Mucosa of descending colon (tissue), 3 donors: ENCODE measurements at regions not wholly inside any gene's neighbourhood (a gene's known extent, or its start where the extent isn't known, plus 50 kb on each side); places are given as distances from the start of the nearest gene placed in this dataset.
A peak's percentile ranks its signal among the peaks of the same experiment; 100 is the strongest.

Source experiments
- ATAC-seq: fragments of 200-7000 bp; cut with Tn5 transposase; one replicate; pipeline ENCODE4 v1.9.1; 2020; ENCODE audit warnings: mild to moderate bottlenecking, moderate library complexity
- DNase-seq, 3 donors: peaks; one replicate each; pipeline ENCODE4 v3.0.0-alpha.2; 2020
- H3K36me3 ChIP-seq: fragments of 200-600 bp; one replicate; pipeline ENCODE4 v1.8.0; 2021; ENCODE audit warnings: low read depth, mild to moderate bottlenecking
- H3K4me1 ChIP-seq: fragments of 200-600 bp; one replicate; pipeline ENCODE4 v1.8.0; 2021; ENCODE audit warnings: low read depth, mild to moderate bottlenecking
- H3K4me3 ChIP-seq: fragments of 200-600 bp; one replicate; pipeline ENCODE4 v1.8.0; 2021; ENCODE audit warnings: mild to moderate bottlenecking
- H3K9me3 ChIP-seq: fragments of 200-600 bp; one replicate; pipeline ENCODE4 v1.8.0; 2021; ENCODE audit warnings: mild to moderate bottlenecking
- CTCF ChIP-seq: fragments of 200-600 bp; IDR thresholded peaks from one replicate; pipeline ENCODE4 v1.8.0; 2022; ENCODE audit warnings: antibody characterized with exemption, mild to moderate bottlenecking
- intact Hi-C, 2 donors: fragments of 100-400 bp; cut with DNase I in 1 of 2; cut with micrococcal nuclease in 1 of 2; formaldehyde crosslinking; loops; one replicate each; pipeline versions ENCODE4 v1.11.0 to v1.11.1; 2022; cut with DNase I, micrococcal nuclease
- donor health status: DM: no; HTN: no; CAD: no; lungs with moderate emphysema.
- donor health status: DM: no; HTN: no; CAD: no.
- donor health status: DM: no; HTN: yes; CAD: no.

DNA sequence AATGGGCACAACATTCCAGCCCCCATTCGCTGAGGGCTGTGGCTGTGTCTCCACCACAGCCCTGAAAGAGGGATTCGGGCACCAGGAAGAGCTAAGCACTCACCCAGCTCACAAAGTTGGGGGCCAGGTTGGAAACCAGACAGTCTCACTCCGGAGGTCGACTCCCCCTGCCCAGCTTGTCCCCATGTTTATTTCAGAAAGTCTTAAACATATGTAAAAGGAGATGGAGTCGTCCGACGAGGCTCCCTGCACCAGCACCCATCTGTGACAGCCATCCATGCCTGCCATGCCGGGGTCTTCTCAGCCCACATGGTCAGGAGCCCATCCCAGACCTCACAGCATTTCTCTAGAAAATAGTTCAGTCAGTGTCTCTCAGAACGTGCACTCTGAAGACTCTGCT is 63.6 kb upstream of the STX16 start:
- Histone ChIP-seq H3K4me1 (no peaks in the 10 kb centered on the region), H3K4me3 (no peak overlapping the region), H3K36me3 (no peaks in the 10 kb centered on the region), H3K9me3 (no peaks in the 10 kb centered on the region)
- intact Hi-C loops = no loop called here
- DNase-seq (peak in 1 of 3 donors; percentile 1), ATAC-seq (no peak)
- TF ChIP-seq CTCF = no peak

DNA sequence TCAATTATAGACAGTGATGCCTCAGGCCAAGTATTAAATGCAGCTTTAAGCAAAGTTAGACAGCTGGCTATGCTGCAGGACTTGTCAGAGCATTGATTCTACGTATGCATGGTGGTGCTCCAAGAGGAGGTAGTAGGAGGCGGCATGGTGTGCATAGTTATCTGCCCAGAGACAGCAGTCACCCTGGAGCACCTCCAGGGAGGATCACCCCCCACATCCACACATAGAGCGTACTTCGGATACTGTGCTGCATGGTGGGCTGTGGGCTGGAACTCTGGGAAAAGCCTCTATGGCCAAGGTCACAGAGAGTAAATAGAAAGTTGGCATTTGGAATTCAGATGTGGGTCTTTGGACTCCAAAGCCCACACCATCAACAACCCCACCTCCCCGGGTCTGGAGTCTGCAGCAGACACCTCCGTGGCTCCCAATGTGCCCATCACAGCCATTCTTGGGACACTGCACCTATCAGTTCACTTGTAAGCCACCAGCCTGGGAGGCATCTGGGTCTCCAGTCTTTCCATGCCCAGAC is 64.5 kb upstream of the STX16 start:
- ATAC-seq (no peak), DNase-seq (peak in 1 of 3 donors; percentile 7)
- Histone ChIP-seq H3K4me3 (no peak overlapping the region), H3K9me3 (no peaks in the 10 kb centered on the region), H3K36me3 (no peaks in the 10 kb centered on the region), H3K4me1 (no peaks in the 10 kb centered on the region)
- TF ChIP-seq CTCF = no peak
- intact Hi-C loops = no loop called here

DNA sequence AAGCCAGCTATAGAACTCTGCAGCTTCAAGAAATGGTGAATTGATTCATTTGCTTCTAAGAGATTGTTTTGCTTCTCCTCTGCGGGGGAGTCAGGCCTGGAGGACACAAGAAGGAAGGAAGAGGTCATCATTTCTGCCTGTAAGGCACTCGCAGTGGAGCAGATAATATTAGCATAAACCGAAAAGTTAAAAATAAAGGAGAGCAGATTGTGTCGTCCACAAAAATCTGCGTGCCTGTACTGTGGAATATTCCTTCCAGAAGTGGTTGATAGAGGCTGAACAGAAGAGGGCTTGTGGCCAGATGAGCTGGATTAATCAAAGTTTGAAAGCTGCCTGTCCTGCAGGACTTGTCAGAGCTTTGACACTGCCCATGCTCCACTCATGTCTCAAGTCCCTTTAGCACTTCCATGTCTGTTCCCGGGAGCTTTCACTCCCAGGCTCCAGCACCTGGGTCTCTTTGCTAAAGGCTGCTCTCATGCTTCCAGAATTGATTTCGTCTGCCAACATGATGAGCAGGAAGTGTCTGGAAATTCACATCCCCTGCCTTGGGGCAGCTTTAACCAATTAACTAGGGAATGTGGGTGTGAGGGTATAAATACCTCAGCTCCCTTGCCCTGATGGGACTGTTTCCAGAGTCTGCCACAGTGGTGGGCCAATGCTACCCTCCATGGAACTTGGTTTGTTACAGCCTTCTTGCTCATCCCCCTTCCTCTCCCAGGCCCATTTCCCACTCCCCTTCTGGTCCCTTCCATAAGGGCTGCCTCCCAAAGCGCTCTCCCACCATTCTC is 65.1 kb upstream of the STX16 start:
- no peak for TF ChIP-seq CTCF
- H3K4me1 ChIP-seq = no peaks in the 10 kb centered on the region
- ATAC-seq (no peak), DNase-seq (peak in 1 of 3 donors; percentile 0)
- H3K36me3 ChIP-seq = no peaks in the 10 kb centered on the region
- intact Hi-C loops = no loop called here
- H3K4me3 ChIP-seq = no peak overlapping the region
- H3K9me3 ChIP-seq = no peaks in the 10 kb centered on the region

GRCh38 chr20:58584881-58585752 is 66.0 kb upstream of the STX16 start:
- Histone ChIP-seq H3K9me3 (no peaks in the 10 kb centered on the region), H3K4me3 (no peak overlapping the region), H3K4me1 (no peaks in the 10 kb centered on the region), H3K36me3 (no peaks in the 10 kb centered on the region)
- no peak for DNase-seq
- ATAC-seq = no peak
- intact Hi-C loops = no loop called here
- no peak for TF ChIP-seq CTCF

DNA sequence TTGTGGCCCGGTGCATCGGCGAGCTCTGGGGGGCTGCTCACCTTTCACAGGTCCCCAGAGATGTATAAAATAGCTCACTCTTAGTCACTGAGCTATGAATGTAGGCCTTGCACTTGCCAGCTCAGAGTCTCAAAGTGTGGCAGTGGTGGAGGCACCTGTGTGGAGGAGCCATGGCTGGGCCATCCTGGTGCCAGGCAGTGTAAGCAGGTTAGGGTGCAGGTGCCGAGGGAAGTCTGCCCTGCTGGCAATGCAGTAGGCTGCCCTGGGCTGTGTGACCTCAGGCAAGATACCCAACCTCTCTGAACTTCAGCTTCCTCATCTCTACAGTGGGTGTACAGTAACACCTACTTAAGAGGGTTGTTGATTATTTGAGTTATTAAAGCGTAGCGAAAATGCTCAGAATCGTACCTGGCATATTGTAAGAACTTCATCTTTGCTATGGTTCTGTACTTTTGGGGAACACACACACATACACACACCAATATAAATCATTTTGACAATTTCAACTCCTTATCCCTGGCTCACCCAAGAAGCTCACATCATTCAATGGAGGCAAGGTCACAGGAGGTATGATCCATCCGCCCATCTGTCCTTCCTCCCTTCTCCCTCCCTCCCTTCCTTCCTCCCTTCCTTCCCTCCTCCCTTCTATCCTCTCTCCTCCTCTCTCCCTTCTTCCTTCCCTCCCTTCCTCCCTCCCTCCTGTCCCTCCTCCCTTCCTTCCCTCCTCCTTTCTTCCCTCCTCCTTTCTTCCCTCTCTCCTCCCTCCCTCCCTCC is 66.8 kb upstream of the STX16 start:
- Histone ChIP-seq H3K4me3 (no peak overlapping the region), H3K9me3 (no peaks in the 10 kb centered on the region), H3K4me1 (no peaks in the 10 kb centered on the region), H3K36me3 (no peaks in the 10 kb centered on the region)
- peak in 1 of 3 donors; percentile 3 for DNase-seq
- intact Hi-C loops = no loop called here
- no peak for ATAC-seq
- TF ChIP-seq CTCF = no peak
